Endothelial cell of umbilical vein (primary cell): ENCODE measurements at regions not wholly inside any gene's neighbourhood (a gene's known extent, or its start where the extent isn't known, plus 50 kb on each side); places are given as distances from the start of the nearest gene placed in this dataset.

Experiments
- CTCF ChIP-seq, 2 donors: IDR thresholded peaks; 1 replicate in 1 of 2; 2 replicates in 1 of 2; pipeline ENCODE4 v1.5.1; 2011; ENCODE audit warnings: low read length in 2 of 2, mild to moderate bottlenecking in 2 of 2, moderate library complexity in 2 of 2, control low read depth in 1 of 2, inconsistent platforms in 1 of 2, low read depth in 1 of 2; ENCODE audit not compliant: insufficient read depth in 1 of 2; ENCODE audit errors: extremely low read depth in 1 of 2
- EZH2 ChIP-seq: IDR thresholded peaks from 2 replicates; pipeline ENCODE4 v1.6.1; 2012; ENCODE audit warnings: borderline replicate concordance, low read depth, mild to moderate bottlenecking, moderate library complexity, low read length, inconsistent platforms; ENCODE audit not compliant: severe bottlenecking
- GATA2 ChIP-seq: IDR thresholded peaks from 2 replicates; pipeline ENCODE4 v1.7.0; 2011; ENCODE audit warnings: low read depth, mild to moderate bottlenecking, moderate library complexity, mixed read lengths, low read length; ENCODE audit not compliant: insufficient read length, insufficient read depth
- MYC ChIP-seq: IDR thresholded peaks from one replicate; pipeline ENCODE4 v1.6.1; 2011; ENCODE audit warnings: mild to moderate bottlenecking, low read depth, low read length
- POLR2A ChIP-seq: IDR thresholded peaks from 2 replicates; pipeline ENCODE4 v1.6.1; 2012; ENCODE audit warnings: low read depth, mild to moderate bottlenecking, control low read depth, low read length

GRCh38 chr12:45130881-45131281 lies 80.0 kb upstream of the DBX2 start:
- peak; percentile 52 to 61 for TF ChIP-seq CTCF (IDR thresholded peaks at IDR 0.05; ENCODE audit: extremely low read depth in 1 of 2, insufficient read depth in 1 of 2, low read depth in 1 of 2, low read length in 2 of 2)
- TF ChIP-seq POLR2A = no peak
- TF ChIP-seq GATA2 = no peak
- no peak for TF ChIP-seq MYC
- no peak for TF ChIP-seq EZH2
